ENCODE measurements at regions not wholly inside any gene's neighbourhood (a gene's known extent, or its start where the extent isn't known, plus 50 kb on each side); places are given as distances from the start of the nearest gene placed in this dataset.
"Not testable (repeated sequence)": the region's sequence is repeated elsewhere in the genome, so short reads cannot be mapped to it uniquely, and the experiment has no call there.

DNA sequence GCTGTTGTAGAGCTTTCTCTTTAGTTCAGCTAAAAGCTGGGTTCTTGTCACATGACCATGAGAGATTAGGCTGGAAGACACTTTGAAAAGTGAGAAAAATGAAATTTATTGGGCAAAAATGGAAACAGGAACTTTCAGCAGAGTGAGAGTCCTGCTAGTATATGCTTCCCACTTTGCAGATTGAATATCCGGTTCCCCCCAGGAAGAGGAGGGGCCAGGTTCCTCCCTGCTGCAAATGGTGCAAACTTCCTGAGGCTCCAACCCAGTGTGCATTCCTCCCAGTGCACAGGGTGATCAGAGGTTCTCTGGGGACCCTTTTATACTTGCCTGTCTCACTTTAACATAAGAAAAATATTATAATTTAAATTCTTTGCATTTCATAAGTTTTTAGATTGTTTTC, 119.9 kb upstream of the SPIN4 start:
- no peak for DNase-seq (ENCODE audit: extremely low spot score, insufficient read length, low read depth)
- FAIRE-seq, result no peak

GRCh38 chrX:63470506-63470905, 119.4 kb upstream of the SPIN4 start:
- DNase-seq (ENCODE audit: extremely low spot score, insufficient read length, low read depth), result no peak
- no peak for FAIRE-seq

DNA sequence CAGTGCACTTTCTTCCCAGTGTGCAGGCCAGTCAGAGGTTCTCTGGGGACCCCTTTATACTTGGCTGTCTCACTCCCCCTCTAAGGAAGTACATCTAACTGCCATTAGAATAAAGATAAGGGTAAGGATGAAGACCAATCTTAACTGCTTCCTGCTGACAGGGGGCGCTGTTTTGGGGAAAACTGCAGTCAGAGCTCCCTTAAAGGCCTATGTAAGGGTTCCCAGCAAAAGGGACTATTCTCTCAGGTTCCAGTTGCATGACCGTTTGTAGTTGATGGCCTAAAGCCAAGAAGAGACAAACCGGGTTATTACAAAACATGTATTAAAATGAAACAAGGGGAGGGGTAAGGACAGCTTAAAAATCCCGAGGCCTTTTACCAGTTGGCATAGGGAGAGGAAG, 115.6 kb upstream of the SPIN4 start:
- DNase-seq (ENCODE audit: extremely low spot score, insufficient read length, low read depth) (no peak), FAIRE-seq (no peak)

DNA sequence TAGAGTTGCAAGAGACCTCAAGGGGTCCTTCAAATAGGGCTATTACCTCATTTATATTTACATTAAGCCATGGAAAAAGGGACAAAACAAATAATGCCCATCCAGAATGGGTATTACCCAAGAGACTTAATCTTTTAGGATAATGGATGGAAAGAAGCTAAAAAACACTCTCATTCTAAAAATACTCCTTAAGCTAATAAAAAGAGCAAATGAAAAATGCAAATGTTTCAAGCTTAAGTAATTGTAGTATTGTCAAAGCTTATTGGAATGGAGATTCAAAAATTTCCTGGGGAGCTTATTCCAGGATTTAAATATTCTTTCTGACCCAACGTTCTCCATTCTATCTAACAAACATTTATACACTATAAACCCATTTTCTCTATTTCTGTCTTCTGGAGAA, 107.8 kb upstream of the SPIN4 start:
- no peak for FAIRE-seq
- no peak for DNase-seq (ENCODE audit: extremely low spot score, insufficient read length, low read depth)

DNA sequence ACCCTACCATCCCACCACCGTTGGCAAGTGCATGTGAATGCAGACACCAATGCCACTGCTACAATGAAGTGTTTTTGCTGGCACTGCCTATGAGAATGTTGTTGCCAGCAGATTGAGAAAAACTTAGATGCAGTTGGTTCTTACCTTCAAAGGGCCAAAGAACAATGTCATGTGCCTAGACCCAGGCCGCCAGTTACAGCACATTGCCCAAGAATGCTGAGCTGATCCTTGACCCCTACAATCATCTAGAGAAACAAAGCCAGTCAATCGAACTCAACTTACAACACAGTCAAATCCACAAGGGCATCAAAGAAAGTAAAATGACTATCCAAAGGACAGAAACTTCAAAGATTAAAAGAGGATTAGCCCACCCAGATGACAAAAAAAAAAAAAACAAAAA, 102.4 kb upstream of the SPIN4 start:
- FAIRE-seq (no peak), DNase-seq (ENCODE audit: extremely low spot score, insufficient read length, low read depth) (no peak)

DNA sequence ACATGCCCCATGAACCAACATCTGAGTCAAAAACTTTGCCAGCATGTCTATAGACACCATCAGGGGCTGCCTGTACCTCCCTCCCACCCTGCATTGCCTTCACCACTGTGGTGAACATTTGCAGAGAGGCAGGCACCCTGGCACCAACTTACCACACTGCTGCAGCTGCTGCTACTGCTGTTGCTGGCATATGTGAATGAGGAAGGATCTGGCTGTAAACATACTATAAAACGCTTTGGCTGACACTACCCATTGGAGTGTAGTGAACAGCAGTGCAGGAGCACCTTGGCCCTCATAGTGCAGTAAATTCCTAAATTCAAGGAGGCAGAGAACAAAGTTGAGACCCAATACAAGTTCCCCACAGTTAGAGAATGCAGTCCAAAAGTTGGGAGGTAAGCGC, 90.6 kb upstream of the SPIN4 start:
- FAIRE-seq (no peak), DNase-seq (ENCODE audit: extremely low spot score, insufficient read length, low read depth) (no peak)

DNA sequence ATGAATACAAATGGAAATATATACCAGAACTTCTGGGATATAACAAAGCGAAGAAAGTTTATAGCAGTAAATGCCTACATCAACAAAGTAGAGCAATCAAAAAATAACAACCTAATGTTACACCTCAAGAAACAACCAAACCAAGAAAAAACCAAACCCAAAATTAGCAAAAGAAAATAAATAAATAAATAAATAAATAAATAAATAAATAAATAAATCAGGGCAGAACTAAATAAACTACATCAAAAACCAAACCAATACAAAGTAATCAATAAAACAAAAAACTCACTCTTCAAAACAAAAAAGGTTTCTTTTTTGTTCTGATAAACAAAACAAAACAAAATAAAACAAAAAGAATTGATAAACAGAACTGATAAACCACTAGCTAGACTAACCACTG, 88.4 kb upstream of the SPIN4 start:
- no peak for DNase-seq (ENCODE audit: extremely low spot score, insufficient read length, low read depth)
- no peak for FAIRE-seq

- DNase-seq (ENCODE audit: extremely low spot score, insufficient read length, low read depth), result no peak
These were observed 85.7 kb upstream of the SPIN4 start for GRCh38 chrX:63436865-63437264.

GRCh38 chrX:63434665-63435064, 83.5 kb upstream of the SPIN4 start:
- FAIRE-seq, result no peak
- no peak for DNase-seq (ENCODE audit: extremely low spot score, insufficient read length, low read depth)

More at GRCh38 chrX:63436865-63437264, 85.7 kb upstream of the SPIN4 start:
- no peak for FAIRE-seq

- no peak for FAIRE-seq
- no peak for DNase-seq (ENCODE audit: extremely low spot score, insufficient read length, low read depth)
These were observed 83.1 kb upstream of the SPIN4 start for GRCh38 chrX:63434206-63434605.

DNA sequence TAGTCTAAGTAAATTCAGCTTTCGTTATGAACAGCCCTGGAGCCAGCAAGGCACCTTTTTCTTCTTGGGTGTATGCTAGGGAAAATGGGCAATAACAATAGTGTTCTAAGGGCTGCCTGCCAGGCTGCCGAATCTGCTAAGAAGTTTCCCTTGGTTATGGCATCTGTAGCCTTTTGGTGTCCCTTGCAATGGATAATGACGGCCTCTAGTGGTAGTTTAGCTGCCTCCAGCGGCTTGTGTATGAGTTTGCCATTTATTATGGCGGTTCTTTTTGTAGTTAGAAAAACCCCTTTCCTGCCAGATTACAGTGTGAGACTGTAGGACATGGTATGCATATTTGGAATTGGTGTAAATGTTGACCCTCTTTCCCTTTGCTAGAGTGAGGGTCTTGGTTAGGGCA, 78.9 kb upstream of the SPIN4 start:
- FAIRE-seq (no peak), DNase-seq (ENCODE audit: extremely low spot score, insufficient read length, low read depth) (no peak)

DNA sequence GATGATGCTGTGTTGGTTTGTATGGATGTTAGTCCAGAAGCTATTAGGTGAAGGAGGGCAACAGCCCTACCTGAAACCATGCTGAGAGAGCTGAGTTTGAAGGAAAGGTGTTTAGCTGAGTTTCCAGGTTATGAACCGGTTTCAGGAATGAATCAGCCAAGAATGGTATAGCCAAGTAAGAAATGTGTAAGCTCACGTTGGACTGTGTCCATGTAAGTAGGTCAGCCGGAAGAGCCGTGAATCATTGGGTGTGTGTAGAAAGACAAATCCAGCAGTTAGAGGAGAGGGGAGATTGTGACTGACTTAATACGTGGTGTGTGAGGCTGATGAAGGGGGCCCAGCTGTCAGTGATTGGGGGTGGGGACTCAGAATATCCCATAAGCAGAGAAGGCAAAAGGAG, 77.2 kb upstream of the SPIN4 start:
- no peak for FAIRE-seq
- no peak for DNase-seq (ENCODE audit: extremely low spot score, insufficient read length, low read depth)

DNA sequence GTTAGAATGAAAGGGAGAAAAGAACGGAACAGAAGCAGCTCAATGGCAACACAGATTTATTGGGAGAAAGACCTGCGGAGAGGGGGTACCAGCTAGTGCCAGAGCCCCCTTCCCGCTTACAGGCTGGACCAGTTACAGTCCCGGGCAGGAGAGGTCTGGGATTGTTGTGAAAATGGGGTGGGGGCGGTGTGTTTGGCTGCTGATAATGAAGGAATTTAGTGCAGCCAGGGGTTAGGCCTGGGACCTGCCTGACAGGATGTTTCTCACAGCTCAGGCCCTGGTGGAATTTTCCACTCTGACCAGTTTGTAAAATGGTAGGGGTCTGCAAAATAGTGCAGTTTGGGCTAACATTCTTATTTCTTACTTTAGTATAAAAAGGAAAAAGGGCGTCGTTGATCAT, 75.4 kb upstream of the SPIN4 start:
- FAIRE-seq (no peak), DNase-seq (ENCODE audit: extremely low spot score, insufficient read length, low read depth) (no peak)

GRCh38 chrX:63424063-63424462, 72.9 kb upstream of the SPIN4 start:
- no peak for FAIRE-seq
- no peak for DNase-seq (ENCODE audit: extremely low spot score, insufficient read length, low read depth)

DNA sequence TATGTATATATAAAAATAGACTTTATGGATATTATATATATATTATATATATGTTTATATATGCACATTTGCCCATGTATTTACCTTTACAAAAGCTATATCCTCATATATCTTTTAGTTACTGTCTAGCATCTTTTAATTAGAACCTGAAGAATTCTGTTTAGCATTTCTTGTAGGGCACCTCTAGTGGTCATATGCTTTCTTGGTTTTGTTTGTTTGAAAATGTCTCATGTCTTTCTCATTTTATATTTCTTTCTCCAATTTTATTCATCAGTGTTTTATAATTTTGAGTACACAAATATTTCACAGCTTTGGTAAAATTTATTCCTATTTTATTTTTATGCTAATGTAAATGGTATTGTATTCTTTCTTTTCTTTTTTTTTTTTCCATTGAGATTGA, 70.3 kb upstream of the SPIN4 start:
- FAIRE-seq, result no peak

GRCh38 chrX:63418211-63418610, 67.1 kb upstream of the SPIN4 start:
- FAIRE-seq (no peak), DNase-seq (ENCODE audit: extremely low spot score, insufficient read length, low read depth) (no peak)

More for the DNA sequence above, 70.3 kb upstream of the SPIN4 start:
- DNase-seq (ENCODE audit: extremely low spot score, insufficient read length, low read depth), result no peak

DNA sequence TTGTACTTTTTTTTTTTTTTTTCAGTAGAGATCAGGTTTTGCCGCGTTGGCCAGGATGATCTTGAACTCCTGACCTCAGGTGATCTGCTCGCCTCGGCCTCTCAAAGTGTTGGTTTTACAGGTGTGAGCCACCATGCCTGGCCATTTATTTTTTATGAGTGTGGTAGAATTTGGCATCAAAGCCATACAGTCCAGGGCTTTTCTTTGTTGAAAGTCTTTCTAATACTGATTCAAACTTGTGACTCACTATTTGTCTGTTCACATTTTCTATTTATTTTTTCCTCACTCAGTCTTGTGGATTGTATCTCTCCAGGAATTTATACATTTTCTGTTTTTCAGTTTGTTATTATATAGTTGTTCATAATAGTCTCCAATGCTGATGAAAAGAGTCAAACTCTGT, 66.5 kb upstream of the SPIN4 start:
- FAIRE-seq (peak; percentile 21), DNase-seq (ENCODE audit: extremely low spot score, insufficient read length, low read depth) (no peak)

GRCh38 chrX:63409934-63410333, 58.8 kb upstream of the SPIN4 start:
- not testable (repeated sequence) for DNase-seq (ENCODE audit: extremely low spot score, insufficient read length, low read depth); FAIRE-seq

- FAIRE-seq (no peak), DNase-seq (ENCODE audit: extremely low spot score, insufficient read length, low read depth) (no peak)
These were observed 56.9 kb upstream of the SPIN4 start for GRCh38 chrX:63408050-63408449.

- DNase-seq (ENCODE audit: extremely low spot score, insufficient read length, low read depth) (no peak), FAIRE-seq (peak; percentile 24)
These were observed 53.2 kb upstream of the SPIN4 start for GRCh38 chrX:63404332-63404731.

GRCh38 chrX:63402106-63402505, 51.0 kb upstream of the SPIN4 start:
- no peak for FAIRE-seq
- no peak for DNase-seq (ENCODE audit: extremely low spot score, insufficient read length, low read depth)

Measured in GM18507 (cell line).